ENCODE measurements at regions not wholly inside any gene's neighbourhood (a gene's known extent, or its start where the extent isn't known, plus 50 kb on each side); places are given as distances from the start of the nearest gene placed in this dataset.

GRCh38 chr6:81088145-81088544 is 664.3 kb downstream of the TENT5A start (continued):
- TF ChIP-seq PRDM15 (CRISPR knock-in tag; IDR thresholded peaks at IDR 0.05) (no peak), ZBTB21 (CRISPR knock-in tag; IDR thresholded peaks at IDR 0.05; ENCODE audit: borderline replicate concordance) (no peak)

- ChIA-PET POLR2A (no interaction called here), CTCF (no interaction called here)
- H3K4me1 Mint-ChIP-seq = peaks cover 15% of the 10 kb centered on the region
- ATAC-seq = no peak
- TF ChIP-seq SMAD3 (CRISPR knock-in tag; IDR thresholded peaks at IDR 0.05; ENCODE audit: borderline replicate concordance) = no peak
- no peak for TF ChIP-seq E2F4 (CRISPR knock-in tag; IDR thresholded peaks at IDR 0.05; ENCODE audit: borderline replicate concordance, low read depth)
- TF ChIP-seq JAZF1 (CRISPR knock-in tag; IDR thresholded peaks at IDR 0.05) = no peak
- no peak for TF ChIP-seq USF2 (CRISPR knock-in tag; IDR thresholded peaks at IDR 0.05)
- no peak for TF ChIP-seq ATF2 (CRISPR knock-in tag; IDR thresholded peaks at IDR 0.05; ENCODE audit: borderline replicate concordance, low read depth)
- no peak for TF ChIP-seq GABPB1 (CRISPR knock-in tag; IDR thresholded peaks at IDR 0.05)
- TF ChIP-seq PRDM15 (CRISPR knock-in tag; IDR thresholded peaks at IDR 0.05) = no peak
- TF ChIP-seq ELF4 (CRISPR knock-in tag; IDR thresholded peaks at IDR 0.05; ENCODE audit: low read depth) = no peak
- no peak for TF ChIP-seq MAX (CRISPR knock-in tag; IDR thresholded peaks at IDR 0.05)
- no peak for TF ChIP-seq RELA (CRISPR knock-in tag; IDR thresholded peaks at IDR 0.05; ENCODE audit: borderline replicate concordance)
- TF ChIP-seq MXD4 (CRISPR knock-in tag; IDR thresholded peaks at IDR 0.05; ENCODE audit: borderline replicate concordance) = no peak
- H3K4me3 Mint-ChIP-seq = no peak overlapping the region
- no peak for DNase-seq (ENCODE audit: low spot score)
- no peaks in the 10 kb centered on the region for H3K27me3 Mint-ChIP-seq (ENCODE audit: low read depth)
- H3K27ac Mint-ChIP-seq = no peak overlapping the region
- H3K9me3 Mint-ChIP-seq = no peaks in the 10 kb centered on the region
- H3K36me3 Mint-ChIP-seq = no peaks in the 10 kb centered on the region
Measured at GRCh38 chr6:81086991-81087390, 665.5 kb downstream of the TENT5A start.

DNA sequence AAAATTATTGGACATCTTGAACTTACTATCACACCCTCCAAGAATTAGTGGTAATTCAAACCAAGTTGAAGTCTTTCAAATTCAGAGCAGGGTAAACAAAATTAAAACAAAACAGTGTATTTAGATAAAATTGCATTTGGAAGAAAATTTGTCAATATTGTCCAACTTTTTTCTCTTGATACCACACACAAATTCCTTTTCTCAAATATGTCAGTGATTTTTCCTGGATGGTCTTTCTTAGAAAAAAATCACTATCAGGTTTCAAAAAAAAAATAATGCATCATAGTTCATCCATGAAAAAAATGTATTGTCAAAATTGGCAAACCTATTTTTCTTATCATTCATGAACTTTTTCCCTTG is 667.1 kb downstream of the TENT5A start:
- Mint-ChIP-seq H3K27ac (no peak overlapping the region), H3K27me3 (ENCODE audit: low read depth) (no peaks in the 10 kb centered on the region), H3K4me1 (peaks cover 15% of the 10 kb centered on the region), H3K4me3 (no peak overlapping the region), H3K9me3 (no peaks in the 10 kb centered on the region), H3K36me3 (no peaks in the 10 kb centered on the region)
- DNase-seq (ENCODE audit: low spot score) = no peak
- POLR2A ChIA-PET = no interaction called here
- ATAC-seq = no peak
- CTCF ChIA-PET = no interaction called here
- TF ChIP-seq HMGA2 (CRISPR knock-in tag; IDR thresholded peaks at IDR 0.05) (no peak), USF2 (CRISPR knock-in tag; IDR thresholded peaks at IDR 0.05) (no peak)
- TF ChIP-seq, protein P1, sequence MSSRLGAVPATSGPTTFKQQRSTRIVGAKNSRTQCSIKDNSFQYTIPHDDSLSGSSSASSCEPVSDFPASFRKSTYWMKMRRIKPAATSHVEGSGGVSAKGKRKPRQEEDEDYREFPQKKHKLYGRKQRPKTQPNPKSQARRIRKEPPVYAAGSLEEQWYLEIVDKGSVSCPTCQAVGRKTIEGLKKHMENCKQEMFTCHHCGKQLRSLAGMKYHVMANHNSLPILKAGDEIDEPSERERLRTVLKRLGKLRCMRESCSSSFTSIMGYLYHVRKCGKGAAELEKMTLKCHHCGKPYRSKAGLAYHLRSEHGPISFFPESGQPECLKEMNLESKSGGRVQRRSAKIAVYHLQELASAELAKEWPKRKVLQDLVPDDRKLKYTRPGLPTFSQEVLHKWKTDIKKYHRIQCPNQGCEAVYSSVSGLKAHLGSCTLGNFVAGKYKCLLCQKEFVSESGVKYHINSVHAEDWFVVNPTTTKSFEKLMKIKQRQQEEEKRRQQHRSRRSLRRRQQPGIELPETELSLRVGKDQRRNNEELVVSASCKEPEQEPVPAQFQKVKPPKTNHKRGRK (CRISPR knock-in tag; IDR thresholded peaks at IDR 0.05; ENCODE audit: borderline replicate concordance) = no peak

All from WTC11 (cell line).